ENCODE measurements at regions not wholly inside any gene's neighbourhood (a gene's known extent, or its start where the extent isn't known, plus 50 kb on each side); places are given as distances from the start of the nearest gene placed in this dataset.
"Not testable (repeated sequence)": the region's sequence is repeated elsewhere in the genome, so short reads cannot be mapped to it uniquely, and the experiment has no call there.

GRCh38 chr1:5681654-5682053, 310.6 kb downstream of the NPHP4 start:
- Histone ChIP-seq H3K4me1 (replicated peaks in 1 of 2) (no peaks in the 10 kb centered on the region), H3K27ac (no peak overlapping the region), H3K4me3 (no peak overlapping the region)
- ATAC-seq (replicated peaks in 6 of 8): no peak
- in situ Hi-C loops (cut with MboI; ENCODE audit: low pct_unique_long_range_greater_than_20kb in 2 of 9, low sequenced_read_pairs in 9 of 9, unreplicated experiment in 9 of 9): no loop called here
- 0 to 87% (median 67%) methylated on average over 1 to 4 of the region's 6 CpGs; no CpG with 5 or more reads in 4 of the 10 experiments for WGBS, 10 experiments

GRCh38 chr1:5680600-5680999, 311.6 kb downstream of the NPHP4 start:
- in situ Hi-C loops (cut with MboI; ENCODE audit: low pct_unique_long_range_greater_than_20kb in 2 of 9, low sequenced_read_pairs in 9 of 9, unreplicated experiment in 9 of 9): no loop called here
- no peaks in the 10 kb centered on the region for H3K4me1 ChIP-seq (replicated peaks in 1 of 2)
- no peak for ATAC-seq (replicated peaks in 6 of 8)
- H3K4me3 ChIP-seq: no peak overlapping the region
- 0 to 81% (median 56%) methylated on average over 1 to 4 of the region's 4 CpGs; no CpG with 5 or more reads in 1 of the 10 experiments for WGBS, 10 experiments
- H3K27ac ChIP-seq: no peak overlapping the region

GRCh38 chr1:5678759-5679158, 313.5 kb downstream of the NPHP4 start:
- H3K27ac ChIP-seq: no peak overlapping the region
- ATAC-seq (replicated peaks in 6 of 8): no peak
- in situ Hi-C loops (cut with MboI; ENCODE audit: low pct_unique_long_range_greater_than_20kb in 2 of 9, low sequenced_read_pairs in 9 of 9, unreplicated experiment in 9 of 9): no loop called here
- H3K4me3 ChIP-seq: no peak overlapping the region
- WGBS, 10 experiments: 0 to 61% (median 36%) methylated on average over 1 of the region's 1 CpG; no CpG with 5 or more reads in 1 of the 10 experiments
- no peaks in the 10 kb centered on the region for H3K4me1 ChIP-seq (replicated peaks in 1 of 2)

GRCh38 chr1:5672355-5672754, 319.9 kb downstream of the NPHP4 start:
- H3K4me3 ChIP-seq; in situ Hi-C loops (cut with MboI; ENCODE audit: low pct_unique_long_range_greater_than_20kb in 2 of 9, low sequenced_read_pairs in 9 of 9, unreplicated experiment in 9 of 9); H3K4me1 ChIP-seq (replicated peaks in 1 of 2); ATAC-seq (replicated peaks in 6 of 8); H3K27ac ChIP-seq: not testable (repeated sequence)
- 0 to 46% (median 12%) methylated on average over 2 to 5 of the region's 5 CpGs for WGBS, 10 experiments

GRCh38 chr1:5670590-5671350, 321.5 kb downstream of the NPHP4 start:
- Histone ChIP-seq H3K4me3 (no peak overlapping the region), H3K4me1 (replicated peaks in 1 of 2) (no peaks in the 10 kb centered on the region), H3K27ac (no peak overlapping the region)
- WGBS, 10 experiments: 2 to 46% (median 33%) methylated on average over 2 to 9 of the region's 9 CpGs
- in situ Hi-C loops (cut with MboI; ENCODE audit: low pct_unique_long_range_greater_than_20kb in 2 of 9, low sequenced_read_pairs in 9 of 9, unreplicated experiment in 9 of 9): no loop called here
- ATAC-seq (replicated peaks in 6 of 8): no peak

- in situ Hi-C loops (cut with MboI; ENCODE audit: low pct_unique_long_range_greater_than_20kb in 2 of 9, low sequenced_read_pairs in 9 of 9, unreplicated experiment in 9 of 9): no loop called here
- WGBS, 10 experiments: 10 to 49% (median 35%) methylated on average over 2 to 9 of the region's 34 CpGs; no CpG with 5 or more reads in 4 of the 10 experiments
- H3K4me1 ChIP-seq (replicated peaks in 1 of 2): no peaks in the 10 kb centered on the region
- no peak overlapping the region for H3K27ac ChIP-seq
- no peak for ATAC-seq (replicated peaks in 6 of 8)
- no peak overlapping the region for H3K4me3 ChIP-seq
Observed at GRCh38 chr1:5667513-5668325, 324.5 kb downstream of the NPHP4 start.

- Histone ChIP-seq H3K4me1 (replicated peaks in 1 of 2) (no peaks in the 10 kb centered on the region), H3K4me3 (no peak overlapping the region), H3K27ac (no peak overlapping the region)
- WGBS, 10 experiments: 14 to 85% (median 70%) methylated on average over 1 to 10 of the region's 10 CpGs; no CpG with 5 or more reads in 3 of the 10 experiments
- in situ Hi-C loops (cut with MboI; ENCODE audit: low pct_unique_long_range_greater_than_20kb in 2 of 9, low sequenced_read_pairs in 9 of 9, unreplicated experiment in 9 of 9): no loop called here
- no peak for ATAC-seq (replicated peaks in 6 of 8)
Observed at GRCh38 chr1:5664906-5665875, 327.0 kb downstream of the NPHP4 start.

- H3K27ac ChIP-seq: no peak overlapping the region
- no peaks in the 10 kb centered on the region for H3K4me1 ChIP-seq (replicated peaks in 1 of 2)
- no peak for ATAC-seq (replicated peaks in 6 of 8)
- WGBS, 10 experiments: 7 to 88% (median 71%) methylated on average over 2 to 8 of the region's 9 CpGs; no CpG with 5 or more reads in 3 of the 10 experiments
- no peak overlapping the region for H3K4me3 ChIP-seq
- in situ Hi-C loops (cut with MboI; ENCODE audit: low pct_unique_long_range_greater_than_20kb in 2 of 9, low sequenced_read_pairs in 9 of 9, unreplicated experiment in 9 of 9): no loop called here
Observed at GRCh38 chr1:5664081-5664768, 328.0 kb downstream of the NPHP4 start.

GRCh38 chr1:5662744-5663126, 329.5 kb downstream of the NPHP4 start:
- in situ Hi-C loops (cut with MboI; ENCODE audit: low pct_unique_long_range_greater_than_20kb in 2 of 9, low sequenced_read_pairs in 9 of 9, unreplicated experiment in 9 of 9): no loop called here
- Histone ChIP-seq H3K4me1 (replicated peaks in 1 of 2) (no peaks in the 10 kb centered on the region), H3K4me3 (no peak overlapping the region), H3K27ac (no peak overlapping the region)
- WGBS, 10 experiments: 41% methylated on average over 2 of the region's 5 CpGs; no CpG with 5 or more reads in 9 of the 10 experiments
- no peak for ATAC-seq (replicated peaks in 6 of 8)

- Histone ChIP-seq H3K27ac (no peak overlapping the region), H3K4me3 (no peak overlapping the region), H3K4me1 (replicated peaks in 1 of 2) (no peaks in the 10 kb centered on the region)
- 0 to 61% methylated on average over 1 to 4 of the region's 9 CpGs; no CpG with 5 or more reads in 8 of the 10 experiments for WGBS, 10 experiments
- in situ Hi-C loops (cut with MboI; ENCODE audit: low pct_unique_long_range_greater_than_20kb in 2 of 9, low sequenced_read_pairs in 9 of 9, unreplicated experiment in 9 of 9): no loop called here
- no peak for ATAC-seq (replicated peaks in 6 of 8)
Observed at GRCh38 chr1:5662086-5662743, 330.0 kb downstream of the NPHP4 start.

- in situ Hi-C loops (cut with MboI; ENCODE audit: low pct_unique_long_range_greater_than_20kb in 2 of 9, low sequenced_read_pairs in 9 of 9, unreplicated experiment in 9 of 9): no loop called here
- 14 to 90% (median 68%) methylated on average over 2 to 13 of the region's 24 CpGs; no CpG with 5 or more reads in 2 of the 10 experiments for WGBS, 10 experiments
- ATAC-seq (replicated peaks in 6 of 8): no peak
Observed at GRCh38 chr1:5661196-5662085, 330.8 kb downstream of the NPHP4 start.

More at GRCh38 chr1:5661196-5662085, 330.8 kb downstream of the NPHP4 start:
- no peak overlapping the region for H3K27ac ChIP-seq
- H3K4me3 ChIP-seq: no peak overlapping the region
- H3K4me1 ChIP-seq (replicated peaks in 1 of 2): no peaks in the 10 kb centered on the region
